ENCODE measurements at regions not wholly inside any gene's neighbourhood (a gene's known extent, or its start where the extent isn't known, plus 50 kb on each side); places are given as distances from the start of the nearest gene placed in this dataset.
A peak's percentile ranks its signal among the peaks of the same experiment; 100 is the strongest.

DNA sequence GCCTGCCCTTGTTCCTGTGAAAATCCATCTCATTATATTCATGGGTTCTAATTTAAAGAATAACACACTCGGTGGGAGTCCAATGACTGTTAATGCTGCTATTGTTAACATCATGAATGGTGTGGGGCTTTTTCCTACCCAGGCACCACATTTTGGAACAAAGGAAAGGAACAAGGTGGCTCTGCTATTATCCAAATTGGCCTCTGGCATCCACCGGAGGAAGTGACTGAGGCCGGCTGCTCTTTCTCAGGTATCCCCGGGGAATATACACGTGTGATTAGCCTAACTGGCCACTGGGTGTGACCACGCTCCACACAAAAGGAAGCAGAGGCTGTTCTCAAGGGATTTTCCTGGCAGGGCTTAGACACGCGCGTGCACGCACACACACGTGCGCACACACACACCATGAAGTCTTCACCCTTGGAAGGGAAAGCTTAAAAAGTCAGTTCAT is 601.2 kb upstream of the ARID1B start:
- TF ChIP-seq, protein P1, sequence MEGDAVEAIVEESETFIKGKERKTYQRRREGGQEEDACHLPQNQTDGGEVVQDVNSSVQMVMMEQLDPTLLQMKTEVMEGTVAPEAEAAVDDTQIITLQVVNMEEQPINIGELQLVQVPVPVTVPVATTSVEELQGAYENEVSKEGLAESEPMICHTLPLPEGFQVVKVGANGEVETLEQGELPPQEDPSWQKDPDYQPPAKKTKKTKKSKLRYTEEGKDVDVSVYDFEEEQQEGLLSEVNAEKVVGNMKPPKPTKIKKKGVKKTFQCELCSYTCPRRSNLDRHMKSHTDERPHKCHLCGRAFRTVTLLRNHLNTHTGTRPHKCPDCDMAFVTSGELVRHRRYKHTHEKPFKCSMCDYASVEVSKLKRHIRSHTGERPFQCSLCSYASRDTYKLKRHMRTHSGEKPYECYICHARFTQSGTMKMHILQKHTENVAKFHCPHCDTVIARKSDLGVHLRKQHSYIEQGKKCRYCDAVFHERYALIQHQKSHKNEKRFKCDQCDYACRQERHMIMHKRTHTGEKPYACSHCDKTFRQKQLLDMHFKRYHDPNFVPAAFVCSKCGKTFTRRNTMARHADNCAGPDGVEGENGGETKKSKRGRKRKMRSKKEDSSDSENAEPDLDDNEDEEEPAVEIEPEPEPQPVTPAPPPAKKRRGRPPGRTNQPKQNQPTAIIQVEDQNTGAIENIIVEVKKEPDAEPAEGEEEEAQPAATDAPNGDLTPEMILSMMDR (IDR thresholded peaks at IDR 0.05), result peak in 3 of 6 experiments; percentile 12 to 34 (median 30)
- TF ChIP-seq POLR2A (IDR thresholded peaks at IDR 0.05), result no peak
